Testis (tissue), 2 donors: ENCODE measurements at regions not wholly inside any gene's neighbourhood (a gene's known extent, or its start where the extent isn't known, plus 50 kb on each side); places are given as distances from the start of the nearest gene placed in this dataset.
A peak's percentile ranks its signal among the peaks of the same experiment; 100 is the strongest.

Experiments used
- DNase-seq: peaks from one replicate; pipeline ENCODE4 v3.0.0-alpha.2; 2019
- H3K27ac ChIP-seq, 2 donors: fragments of 200-600 bp; sonication (generic); one replicate each; pipeline ENCODE4 v1.5.1; 2019
- H3K27me3 ChIP-seq: fragments of 200-600 bp; sonication (generic); one replicate; pipeline ENCODE4 v1.5.1; 2019
- H3K36me3 ChIP-seq: fragments of 200-600 bp; sonication (generic); one replicate; pipeline ENCODE4 v1.5.1; 2017; ENCODE audit warnings: low read depth; ENCODE audit errors: missing control alignments
- H3K4me1 ChIP-seq: fragments of 200-600 bp; sonication (generic); one replicate; pipeline ENCODE4 v1.5.1; 2019
- H3K4me3 ChIP-seq, 2 donors: fragments of 200-600 bp; sonication (generic); one replicate each; pipeline ENCODE4 v1.5.1; 2017 to 2019
- H3K9me3 ChIP-seq: fragments of 200-600 bp; sonication (generic); one replicate; pipeline ENCODE4 v1.5.1; 2017
- POLR2A ChIP-seq: fragments of 450-650 bp; IDR thresholded peaks from one replicate; pipeline ENCODE4 v1.6.1; 2017; ENCODE audit warnings: antibody characterized with exemption, mild to moderate bottlenecking, moderate library complexity
- WGBS, 2 donors: methylation state at CpG; one replicate each; pipeline ENCODE4 v1.1.5; 2018; 5-methylcytosine and 5-hydroxymethylcytosine counted together
- intact Hi-C: fragments of 100-400 bp; cut with DNase I; formaldehyde crosslinking; loops from one replicate; pipeline ENCODE4 v1.15.1; 2023; ENCODE audit warnings: low total_unique reads
- TF ChIP-seq, protein P1 (sequence below), 3 experiments: fragments of 450-650 bp in 2 of 3; fragments of 200-600 bp in 1 of 3; sonication (generic) in 1 of 3; IDR thresholded peaks; one replicate each; pipeline ENCODE4 v1.5.1; 2016 to 2019; ENCODE audit warnings: antibody characterized with exemption in 3 of 3, mild to moderate bottlenecking in 2 of 3, moderate library complexity in 1 of 3

- WGBS, 2 donors: 77 to 83% methylated on average over 9 to 10 of the region's 10 CpGs
- intact Hi-C loops: no loop called here
- Histone ChIP-seq H3K27me3 (no peaks in the 10 kb centered on the region), H3K27ac (no peak overlapping the region), H3K9me3 (no peaks in the 10 kb centered on the region), H3K4me1 (no peaks in the 10 kb centered on the region), H3K4me3 (no peak overlapping the region), H3K36me3 (no peaks in the 10 kb centered on the region)
- no peak for DNase-seq
- TF ChIP-seq, protein P1, sequence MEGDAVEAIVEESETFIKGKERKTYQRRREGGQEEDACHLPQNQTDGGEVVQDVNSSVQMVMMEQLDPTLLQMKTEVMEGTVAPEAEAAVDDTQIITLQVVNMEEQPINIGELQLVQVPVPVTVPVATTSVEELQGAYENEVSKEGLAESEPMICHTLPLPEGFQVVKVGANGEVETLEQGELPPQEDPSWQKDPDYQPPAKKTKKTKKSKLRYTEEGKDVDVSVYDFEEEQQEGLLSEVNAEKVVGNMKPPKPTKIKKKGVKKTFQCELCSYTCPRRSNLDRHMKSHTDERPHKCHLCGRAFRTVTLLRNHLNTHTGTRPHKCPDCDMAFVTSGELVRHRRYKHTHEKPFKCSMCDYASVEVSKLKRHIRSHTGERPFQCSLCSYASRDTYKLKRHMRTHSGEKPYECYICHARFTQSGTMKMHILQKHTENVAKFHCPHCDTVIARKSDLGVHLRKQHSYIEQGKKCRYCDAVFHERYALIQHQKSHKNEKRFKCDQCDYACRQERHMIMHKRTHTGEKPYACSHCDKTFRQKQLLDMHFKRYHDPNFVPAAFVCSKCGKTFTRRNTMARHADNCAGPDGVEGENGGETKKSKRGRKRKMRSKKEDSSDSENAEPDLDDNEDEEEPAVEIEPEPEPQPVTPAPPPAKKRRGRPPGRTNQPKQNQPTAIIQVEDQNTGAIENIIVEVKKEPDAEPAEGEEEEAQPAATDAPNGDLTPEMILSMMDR (IDR thresholded peaks at IDR 0.05): no peak
- no peak for TF ChIP-seq POLR2A
Observed at GRCh38 chr17:79196913-79197312, 122.3 kb downstream of the ENGASE start.

DNA sequence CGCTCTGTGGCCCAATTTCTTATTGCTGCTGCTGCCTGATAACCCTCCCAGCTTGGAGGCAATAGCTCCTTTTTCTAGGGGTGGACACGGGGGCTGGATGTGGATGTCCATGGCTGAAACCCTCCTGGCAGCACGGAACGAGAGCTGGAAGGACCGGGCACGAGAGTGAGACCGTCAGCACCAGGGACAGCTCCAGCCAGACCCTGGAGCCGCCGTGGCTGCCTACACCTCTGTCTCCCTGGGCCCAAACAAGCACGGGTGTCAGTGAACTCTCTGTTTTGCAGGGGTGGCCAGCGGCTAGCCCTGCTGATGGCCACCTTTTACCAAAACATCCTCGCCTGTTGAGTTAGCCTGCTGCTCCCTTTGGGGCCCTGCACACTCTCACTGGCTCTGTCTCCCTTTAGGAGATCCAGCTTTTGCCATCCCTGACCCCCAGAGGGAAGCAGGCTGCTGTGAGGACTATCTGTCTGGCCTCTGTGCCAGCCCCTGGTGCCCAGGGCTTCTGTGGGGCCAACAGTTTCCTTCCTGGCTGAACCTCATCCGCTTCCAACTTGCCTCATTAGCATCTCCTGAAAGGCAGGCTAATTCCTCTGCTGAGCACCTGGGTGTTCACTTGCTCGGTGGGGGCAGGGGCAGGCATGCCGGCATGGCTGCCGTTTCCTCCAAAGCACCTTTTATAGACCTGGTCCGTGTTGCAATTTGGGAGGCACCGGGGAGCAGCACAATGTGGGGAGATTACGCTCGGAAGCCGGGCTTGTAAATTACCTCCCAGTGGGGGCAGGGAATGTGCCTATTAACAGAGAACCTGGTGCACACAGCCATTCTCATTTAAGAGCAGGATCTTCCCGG is 118.1 kb downstream of the ENGASE start:
- no peaks in the 10 kb centered on the region for H3K9me3 ChIP-seq
- H3K4me3 ChIP-seq: no peak overlapping the region
- no peaks in the 10 kb centered on the region for H3K36me3 ChIP-seq
- H3K27ac ChIP-seq: no peak overlapping the region
- peak; percentile 60 for DNase-seq
- 15 to 16% methylated on average over 11 to 22 of the region's 22 CpGs for WGBS, 2 donors
- no peaks in the 10 kb centered on the region for H3K27me3 ChIP-seq
- H3K4me1 ChIP-seq: no peaks in the 10 kb centered on the region
- intact Hi-C loops: no loop called here
- no peak for TF ChIP-seq POLR2A
- TF ChIP-seq, protein P1 (IDR thresholded peaks at IDR 0.05): no peak

GRCh38 chr17:79191270-79191934 is 116.8 kb downstream of the ENGASE start:
- H3K9me3 ChIP-seq: no peaks in the 10 kb centered on the region
- H3K36me3 ChIP-seq: no peaks in the 10 kb centered on the region
- no peak overlapping the region for H3K4me3 ChIP-seq
- TF ChIP-seq POLR2A: no peak
- TF ChIP-seq, protein P1 (IDR thresholded peaks at IDR 0.05): no peak
- no peak overlapping the region for H3K27ac ChIP-seq
- 42 to 56% methylated on average over 21 of the region's 21 CpGs for WGBS, 2 donors
- intact Hi-C loops: no loop called here
- H3K4me1 ChIP-seq: no peaks in the 10 kb centered on the region
- H3K27me3 ChIP-seq: no peaks in the 10 kb centered on the region
- no peak for DNase-seq

GRCh38 chr17:79189305-79189704 is 114.7 kb downstream of the ENGASE start:
- 70 to 75% methylated on average over 14 of the region's 14 CpGs for WGBS, 2 donors
- Histone ChIP-seq H3K4me1 (no peaks in the 10 kb centered on the region), H3K27ac (no peak overlapping the region), H3K4me3 (no peak overlapping the region), H3K27me3 (no peaks in the 10 kb centered on the region), H3K36me3 (no peaks in the 10 kb centered on the region), H3K9me3 (no peaks in the 10 kb centered on the region)
- TF ChIP-seq, protein P1 (IDR thresholded peaks at IDR 0.05): no peak
- DNase-seq: no peak
- intact Hi-C loops: no loop called here
